ENCODE measurements at regions not wholly inside any gene's neighbourhood (a gene's known extent, or its start where the extent isn't known, plus 50 kb on each side); places are given as distances from the start of the nearest gene placed in this dataset.
"Not testable (repeated sequence)": the region's sequence is repeated elsewhere in the genome, so short reads cannot be mapped to it uniquely, and the experiment has no call there.

GRCh38 chr14:106808907-106809306, 1282.5 kb downstream of the TMEM121 start:
- H3K27me3 ChIP-seq (ENCODE audit: insufficient read depth, low read depth) = no peaks in the 10 kb centered on the region
- no peak overlapping the region for H2AFZ ChIP-seq (ENCODE audit: low read depth)
- H4K20me1 ChIP-seq (ENCODE audit: insufficient read depth) = no peaks in the 10 kb centered on the region
- H3K79me2 ChIP-seq (ENCODE audit: insufficient read depth, low read depth) = no peaks in the 10 kb centered on the region
- no peak overlapping the region for H3K4me2 ChIP-seq
- no peak overlapping the region for H3K4me3 ChIP-seq (IDR thresholded peaks at IDR 0.05; ENCODE audit: insufficient read depth, low read depth, low read length)
- no peak overlapping the region for H3K9ac ChIP-seq
- no peak for TF ChIP-seq CTCF (conservative IDR thresholded peaks at IDR 0.05; ENCODE audit: low read depth, low read length)
- H3K36me3 ChIP-seq (ENCODE audit: insufficient read depth) = no peaks in the 10 kb centered on the region
- H3K4me1 ChIP-seq (ENCODE audit: low read depth, poor library complexity, severe bottlenecking) = no peaks in the 10 kb centered on the region
- no peak overlapping the region for H3K27ac ChIP-seq

- H3K27ac ChIP-seq = no peak overlapping the region
- TF ChIP-seq CTCF (conservative IDR thresholded peaks at IDR 0.05; ENCODE audit: low read depth, low read length) = no peak
- H3K9ac ChIP-seq = no peak overlapping the region
- H3K36me3 ChIP-seq (ENCODE audit: insufficient read depth) = no peaks in the 10 kb centered on the region
- no peaks in the 10 kb centered on the region for H3K79me2 ChIP-seq (ENCODE audit: insufficient read depth, low read depth)
- no peaks in the 10 kb centered on the region for H3K27me3 ChIP-seq (ENCODE audit: insufficient read depth, low read depth)
- H4K20me1 ChIP-seq (ENCODE audit: insufficient read depth) = no peaks in the 10 kb centered on the region
- H3K4me2 ChIP-seq = no peak overlapping the region
- H3K4me1 ChIP-seq (ENCODE audit: low read depth, poor library complexity, severe bottlenecking) = no peaks in the 10 kb centered on the region
- H2AFZ ChIP-seq (ENCODE audit: low read depth) = no peak overlapping the region
- H3K4me3 ChIP-seq (IDR thresholded peaks at IDR 0.05; ENCODE audit: insufficient read depth, low read depth, low read length) = no peak overlapping the region
Observed at GRCh38 chr14:106809615-106810014, 1283.2 kb downstream of the TMEM121 start.

GRCh38 chr14:106810168-106810567, 1283.8 kb downstream of the TMEM121 start:
- H3K79me2 ChIP-seq (ENCODE audit: insufficient read depth, low read depth); H4K20me1 ChIP-seq (ENCODE audit: insufficient read depth); H3K36me3 ChIP-seq (ENCODE audit: insufficient read depth); H3K4me1 ChIP-seq (ENCODE audit: low read depth, poor library complexity, severe bottlenecking); H3K4me3 ChIP-seq (IDR thresholded peaks at IDR 0.05; ENCODE audit: insufficient read depth, low read depth, low read length); H3K27ac ChIP-seq; H3K4me2 ChIP-seq; H3K9ac ChIP-seq; H2AFZ ChIP-seq (ENCODE audit: low read depth); H3K27me3 ChIP-seq (ENCODE audit: insufficient read depth, low read depth): not testable (repeated sequence)

GRCh38 chr14:106811162-106811561, 1284.8 kb downstream of the TMEM121 start:
- no peak overlapping the region for H2AFZ ChIP-seq (ENCODE audit: low read depth)
- H3K9ac ChIP-seq = no peak overlapping the region
- H4K20me1 ChIP-seq (ENCODE audit: insufficient read depth) = no peaks in the 10 kb centered on the region
- no peak overlapping the region for H3K27ac ChIP-seq
- no peaks in the 10 kb centered on the region for H3K27me3 ChIP-seq (ENCODE audit: insufficient read depth, low read depth)
- TF ChIP-seq CTCF (conservative IDR thresholded peaks at IDR 0.05; ENCODE audit: low read depth, low read length) = no peak
- no peaks in the 10 kb centered on the region for H3K4me1 ChIP-seq (ENCODE audit: low read depth, poor library complexity, severe bottlenecking)
- H3K4me2 ChIP-seq = no peak overlapping the region
- no peaks in the 10 kb centered on the region for H3K36me3 ChIP-seq (ENCODE audit: insufficient read depth)
- no peaks in the 10 kb centered on the region for H3K79me2 ChIP-seq (ENCODE audit: insufficient read depth, low read depth)
- H3K4me3 ChIP-seq (IDR thresholded peaks at IDR 0.05; ENCODE audit: insufficient read depth, low read depth, low read length) = no peak overlapping the region

GRCh38 chr14:106812788-106813476, 1286.5 kb downstream of the TMEM121 start:
- H4K20me1 ChIP-seq (ENCODE audit: insufficient read depth) = no peaks in the 10 kb centered on the region
- no peak overlapping the region for H3K9ac ChIP-seq
- no peaks in the 10 kb centered on the region for H3K27me3 ChIP-seq (ENCODE audit: insufficient read depth, low read depth)
- H3K27ac ChIP-seq = no peak overlapping the region
- H3K4me2 ChIP-seq = no peak overlapping the region
- H3K4me1 ChIP-seq (ENCODE audit: low read depth, poor library complexity, severe bottlenecking) = no peaks in the 10 kb centered on the region
- H3K4me3 ChIP-seq (IDR thresholded peaks at IDR 0.05; ENCODE audit: insufficient read depth, low read depth, low read length) = no peak overlapping the region
- H3K36me3 ChIP-seq (ENCODE audit: insufficient read depth) = no peaks in the 10 kb centered on the region
- no peak overlapping the region for H2AFZ ChIP-seq (ENCODE audit: low read depth)
- no peaks in the 10 kb centered on the region for H3K79me2 ChIP-seq (ENCODE audit: insufficient read depth, low read depth)
- TF ChIP-seq CTCF (conservative IDR thresholded peaks at IDR 0.05; ENCODE audit: low read depth, low read length) = no peak
